Fibroblast of pulmonary artery (primary cell): ENCODE measurements at regions not wholly inside any gene's neighbourhood (a gene's known extent, or its start where the extent isn't known, plus 50 kb on each side); places are given as distances from the start of the nearest gene placed in this dataset.

Source experiments
- DNase-seq: peaks from one replicate; pipeline ENCODE4 v3.0.0-alpha.2; 2010; ENCODE audit warnings: low read depth
- H3K4me3 ChIP-seq: replicated peaks from 2 replicates; pipeline ENCODE4 v1.5.1; 2011; ENCODE audit warnings: low read depth, mild to moderate bottlenecking, control low read depth, low read length, moderate library complexity
- TF ChIP-seq, protein P1 (sequence below): IDR thresholded peaks from 2 replicates; pipeline ENCODE4 v1.5.1; 2011; ENCODE audit warnings: mild to moderate bottlenecking, control low read depth, low read length, inconsistent platforms; ENCODE audit errors: missing control alignments

DNA sequence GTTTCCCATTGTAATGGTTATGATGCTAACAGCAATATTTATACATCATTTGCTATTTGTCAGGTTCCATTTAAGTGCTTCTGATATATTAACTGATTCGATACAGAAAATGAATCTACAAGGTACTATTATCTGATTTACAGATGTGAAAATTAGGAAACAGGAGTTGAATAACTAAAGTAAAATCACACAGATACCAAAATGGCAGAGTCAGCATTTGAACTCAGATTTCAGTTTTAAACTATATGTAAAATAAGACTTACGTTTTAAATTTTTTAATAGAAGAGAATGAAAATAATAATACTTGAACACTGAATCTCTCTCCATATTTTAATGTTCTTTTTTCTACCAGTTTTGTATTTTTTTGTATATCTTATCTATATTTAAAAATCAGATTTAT, 313.2 kb downstream of the MDFIC start:
- H3K4me3 ChIP-seq, result no peak overlapping the region
- TF ChIP-seq, protein P1, sequence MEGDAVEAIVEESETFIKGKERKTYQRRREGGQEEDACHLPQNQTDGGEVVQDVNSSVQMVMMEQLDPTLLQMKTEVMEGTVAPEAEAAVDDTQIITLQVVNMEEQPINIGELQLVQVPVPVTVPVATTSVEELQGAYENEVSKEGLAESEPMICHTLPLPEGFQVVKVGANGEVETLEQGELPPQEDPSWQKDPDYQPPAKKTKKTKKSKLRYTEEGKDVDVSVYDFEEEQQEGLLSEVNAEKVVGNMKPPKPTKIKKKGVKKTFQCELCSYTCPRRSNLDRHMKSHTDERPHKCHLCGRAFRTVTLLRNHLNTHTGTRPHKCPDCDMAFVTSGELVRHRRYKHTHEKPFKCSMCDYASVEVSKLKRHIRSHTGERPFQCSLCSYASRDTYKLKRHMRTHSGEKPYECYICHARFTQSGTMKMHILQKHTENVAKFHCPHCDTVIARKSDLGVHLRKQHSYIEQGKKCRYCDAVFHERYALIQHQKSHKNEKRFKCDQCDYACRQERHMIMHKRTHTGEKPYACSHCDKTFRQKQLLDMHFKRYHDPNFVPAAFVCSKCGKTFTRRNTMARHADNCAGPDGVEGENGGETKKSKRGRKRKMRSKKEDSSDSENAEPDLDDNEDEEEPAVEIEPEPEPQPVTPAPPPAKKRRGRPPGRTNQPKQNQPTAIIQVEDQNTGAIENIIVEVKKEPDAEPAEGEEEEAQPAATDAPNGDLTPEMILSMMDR, result no peak
- DNase-seq, result no peak

DNA sequence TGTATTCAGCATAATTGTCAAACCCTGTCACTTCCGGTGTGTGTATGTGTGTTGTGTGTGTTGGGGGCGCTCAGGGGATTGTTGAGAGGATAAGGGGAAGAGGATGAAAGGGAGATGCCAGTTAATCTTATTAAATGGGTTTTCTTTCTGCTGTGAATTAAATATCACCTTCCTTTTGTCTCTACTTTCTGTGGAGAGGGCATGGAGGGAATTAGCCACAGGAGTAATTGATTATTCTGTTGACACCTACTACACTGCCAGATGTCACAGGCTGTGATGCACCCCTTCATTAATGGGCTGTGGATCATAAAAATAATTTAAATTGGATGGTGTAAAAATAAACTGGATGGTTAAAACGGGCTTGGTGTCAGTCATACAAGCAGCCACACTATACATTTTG, 311.9 kb downstream of the MDFIC start:
- H3K4me3 ChIP-seq, result no peak overlapping the region
- TF ChIP-seq, protein P1, result no peak
- no peak for DNase-seq

DNA sequence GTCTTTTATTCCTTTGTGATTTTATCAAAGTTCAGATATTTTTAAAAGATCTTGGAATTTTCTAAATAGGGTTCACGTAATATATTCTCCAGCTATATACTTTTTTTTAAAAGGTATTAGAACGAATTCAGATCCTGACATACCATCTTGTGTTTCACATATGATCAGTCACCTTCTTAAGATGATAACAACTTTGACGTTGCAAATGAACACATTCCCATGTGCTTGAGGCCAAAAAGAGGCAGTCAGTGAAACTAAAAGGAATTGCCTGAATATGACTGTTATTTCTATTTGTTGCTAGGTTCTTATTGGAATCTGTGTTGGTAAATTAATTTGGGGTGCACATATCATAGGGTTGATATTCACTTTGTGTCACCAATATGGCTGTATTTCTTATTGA, 310.1 kb downstream of the MDFIC start:
- no peak overlapping the region for H3K4me3 ChIP-seq
- peak; percentile 39 for DNase-seq
- TF ChIP-seq, protein P1, result no peak

DNA sequence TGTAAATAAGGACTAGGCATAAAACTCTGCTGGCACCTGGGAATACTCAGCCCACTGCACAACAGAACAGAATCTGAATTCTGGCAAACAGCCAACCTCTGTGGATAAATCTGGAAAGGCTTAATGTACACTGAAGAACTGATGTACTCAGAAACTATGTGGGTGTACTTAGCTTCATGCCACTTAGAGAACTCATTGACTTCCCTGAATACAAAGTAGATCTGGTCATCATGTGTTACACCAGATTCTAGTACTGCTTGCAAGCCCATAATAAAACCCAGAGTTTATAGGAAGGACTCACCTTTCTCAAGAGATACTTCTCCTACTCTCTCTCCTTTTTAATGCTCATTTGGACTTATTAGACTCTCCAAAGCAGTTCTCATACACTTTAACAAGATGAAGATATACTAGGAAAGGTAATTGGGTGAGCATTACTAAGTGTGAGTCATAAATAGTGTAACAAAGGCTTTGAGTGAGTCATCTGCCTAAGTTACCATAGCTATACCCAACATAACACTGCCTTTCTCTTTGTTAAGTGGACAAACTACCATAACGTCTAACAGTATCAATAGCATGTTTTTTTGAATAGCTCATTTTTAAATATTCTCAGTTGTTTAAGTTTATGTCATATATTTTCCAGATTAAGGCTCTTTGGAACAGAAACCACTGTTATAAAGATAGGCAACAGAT, 309.1 kb downstream of the MDFIC start:
- TF ChIP-seq, protein P1, result no peak
- DNase-seq, result peak; percentile 95
- H3K4me3 ChIP-seq, result no peak overlapping the region

DNA sequence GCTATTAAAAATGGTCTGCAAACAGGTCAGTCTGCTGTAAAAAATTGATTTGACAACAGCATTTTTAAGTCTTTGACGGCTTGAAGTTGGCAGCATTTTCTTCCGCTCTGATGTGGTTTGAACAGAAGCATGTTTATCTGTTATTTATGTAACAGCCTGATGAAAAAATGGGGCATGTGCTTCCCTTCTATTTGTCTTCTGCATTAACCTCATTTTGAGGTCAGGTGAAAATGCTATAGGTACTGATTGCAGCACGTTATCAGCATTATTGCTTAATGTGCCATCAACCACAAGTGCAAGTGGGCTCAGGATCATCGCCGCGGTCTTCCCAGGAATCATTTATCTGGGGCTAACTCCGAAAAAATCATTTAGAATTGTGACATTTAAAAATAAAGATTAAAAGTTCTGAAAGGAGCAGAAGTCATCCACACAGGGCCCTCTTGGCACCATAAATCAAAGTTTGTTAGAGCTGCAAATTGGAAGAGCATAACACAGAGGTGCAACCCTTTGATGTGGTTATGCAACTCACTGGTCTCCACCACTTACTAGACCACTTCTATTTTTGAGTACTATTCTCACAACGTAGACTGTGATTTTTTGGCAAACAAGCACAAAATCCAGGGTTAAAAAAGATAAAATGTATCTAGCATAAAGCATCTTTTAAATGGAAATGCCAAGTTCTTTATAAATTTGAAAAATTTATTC, 307.7 kb downstream of the MDFIC start:
- no peak overlapping the region for H3K4me3 ChIP-seq
- TF ChIP-seq, protein P1, result no peak
- DNase-seq, result no peak

DNA sequence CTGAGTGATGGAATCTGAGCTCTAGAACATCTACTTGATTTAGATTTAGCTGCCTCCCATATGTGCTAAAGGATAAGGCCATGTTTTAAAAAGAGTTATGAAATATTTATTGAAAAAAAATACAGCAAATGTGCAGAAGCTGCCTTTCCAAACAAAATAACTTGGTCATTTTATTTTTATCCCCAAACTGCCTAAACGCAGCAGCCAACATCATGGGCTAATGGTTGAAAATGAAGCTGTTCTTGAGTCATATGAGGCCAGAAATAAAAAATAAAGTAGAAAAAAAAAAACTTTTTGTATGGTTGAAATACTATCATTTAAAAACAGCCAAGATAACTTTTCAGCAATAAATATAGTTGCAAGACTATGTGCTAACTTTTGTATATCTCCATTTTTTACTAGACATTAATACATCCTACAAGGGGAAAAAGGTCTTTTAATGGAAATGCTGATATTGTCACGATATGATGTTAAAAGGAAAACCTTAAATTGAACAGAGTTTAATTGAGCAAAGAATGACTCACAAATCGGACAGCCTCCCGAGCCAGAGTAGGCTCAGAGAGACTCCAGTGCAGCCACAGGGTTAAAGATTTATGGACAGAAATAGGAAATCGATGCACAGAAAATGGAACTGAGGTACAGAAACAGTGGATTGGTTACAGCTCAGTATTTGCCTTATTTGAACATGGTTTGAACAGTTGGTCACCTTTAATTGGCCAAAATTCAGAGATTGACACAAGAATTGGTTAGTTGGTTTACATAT, 305.8 kb downstream of the MDFIC start:
- H3K4me3 ChIP-seq, result no peak overlapping the region
- TF ChIP-seq, protein P1, result no peak
- no peak for DNase-seq
